ENCODE measurements at regions not wholly inside any gene's neighbourhood (a gene's known extent, or its start where the extent isn't known, plus 50 kb on each side); places are given as distances from the start of the nearest gene placed in this dataset.

GRCh38 chr17:34858591-34859565, 102.4 kb downstream of the CCT6B start:
- TF ChIP-seq CTCF (IDR thresholded peaks at IDR 0.05), result no peak
- no peak for TF ChIP-seq POLR2A (IDR thresholded peaks at IDR 0.05)
